Osteocyte (in vitro differentiated cells): ENCODE measurements at regions not wholly inside any gene's neighbourhood (a gene's known extent, or its start where the extent isn't known, plus 50 kb on each side); places are given as distances from the start of the nearest gene placed in this dataset.

Experiments used
- DNase-seq: peaks from one replicate; pipeline ENCODE4 v3.0.0; 2021; ENCODE audit warnings: mixed read lengths; ENCODE audit not compliant: unreplicated experiment; ENCODE audit errors: extremely low spot score
- H3K27ac Mint-ChIP-seq: one replicate; pipeline ENCODE4 v1.8.0; 2021; ENCODE audit warnings: mild to moderate bottlenecking, mixed read lengths; ENCODE audit not compliant: unreplicated experiment
- H3K27me3 Mint-ChIP-seq: one replicate; pipeline ENCODE4 v1.8.0; 2021; ENCODE audit warnings: mixed read lengths; ENCODE audit not compliant: unreplicated experiment
- H3K36me3 Mint-ChIP-seq: one replicate; pipeline ENCODE4 v1.8.0; 2021; ENCODE audit warnings: mixed read lengths; ENCODE audit not compliant: unreplicated experiment
- H3K4me1 Mint-ChIP-seq: one replicate; pipeline ENCODE4 v1.8.0; 2021; ENCODE audit warnings: mixed read lengths; ENCODE audit not compliant: unreplicated experiment
- H3K4me3 Mint-ChIP-seq: one replicate; pipeline ENCODE4 v1.8.0; 2021; ENCODE audit warnings: mild to moderate bottlenecking, moderate library complexity, mixed read lengths; ENCODE audit not compliant: unreplicated experiment
- H3K9me3 Mint-ChIP-seq: one replicate; pipeline ENCODE4 v1.8.0; 2021; ENCODE audit warnings: mixed read lengths; ENCODE audit not compliant: unreplicated experiment
- CTCF ChIP-seq: fragments of 200-600 bp; sonication (generic); IDR thresholded peaks from 2 replicates; pipeline ENCODE4 v1.5.0; 2021; ENCODE audit warnings: antibody characterized with exemption, mild to moderate bottlenecking, moderate library complexity

- Mint-ChIP-seq H3K27ac (no peak overlapping the region), H3K36me3 (no peaks in the 10 kb centered on the region), H3K4me1 (no peaks in the 10 kb centered on the region), H3K9me3 (peaks cover 16% of the 10 kb centered on the region), H3K4me3 (no peak overlapping the region), H3K27me3 (no peaks in the 10 kb centered on the region)
- TF ChIP-seq CTCF = no peak
- no peak for DNase-seq
Observed at GRCh38 chr2:167398873-167399272, 510.6 kb downstream of the XIRP2 start.

- no peak for DNase-seq
- Mint-ChIP-seq H3K9me3 (no peaks in the 10 kb centered on the region), H3K4me3 (no peak overlapping the region), H3K4me1 (no peaks in the 10 kb centered on the region), H3K27ac (no peak overlapping the region), H3K36me3 (no peaks in the 10 kb centered on the region), H3K27me3 (no peaks in the 10 kb centered on the region)
- no peak for TF ChIP-seq CTCF
Observed at GRCh38 chr2:167388901-167389300, 500.6 kb downstream of the XIRP2 start.

GRCh38 chr2:167388497-167388896 lies 500.2 kb downstream of the XIRP2 start:
- Mint-ChIP-seq H3K4me3 (no peak overlapping the region), H3K4me1 (no peaks in the 10 kb centered on the region), H3K27ac (no peak overlapping the region), H3K36me3 (no peaks in the 10 kb centered on the region), H3K9me3 (no peaks in the 10 kb centered on the region), H3K27me3 (no peaks in the 10 kb centered on the region)
- DNase-seq = no peak
- TF ChIP-seq CTCF = no peak

GRCh38 chr2:167386694-167387093 lies 498.4 kb downstream of the XIRP2 start:
- no peaks in the 10 kb centered on the region for H3K27me3 Mint-ChIP-seq
- H3K36me3 Mint-ChIP-seq = no peaks in the 10 kb centered on the region
- no peak for DNase-seq
- H3K4me3 Mint-ChIP-seq = no peak overlapping the region
- no peaks in the 10 kb centered on the region for H3K4me1 Mint-ChIP-seq
- H3K27ac Mint-ChIP-seq = no peak overlapping the region
- H3K9me3 Mint-ChIP-seq = no peaks in the 10 kb centered on the region
- TF ChIP-seq CTCF = no peak

GRCh38 chr2:167383610-167384194 lies 495.4 kb downstream of the XIRP2 start:
- H3K4me1 Mint-ChIP-seq = no peaks in the 10 kb centered on the region
- H3K27ac Mint-ChIP-seq = no peak overlapping the region
- no peaks in the 10 kb centered on the region for H3K9me3 Mint-ChIP-seq
- DNase-seq = no peak
- H3K27me3 Mint-ChIP-seq = no peaks in the 10 kb centered on the region
- H3K36me3 Mint-ChIP-seq = no peaks in the 10 kb centered on the region
- TF ChIP-seq CTCF = no peak
- H3K4me3 Mint-ChIP-seq = no peak overlapping the region
